Peyer's patch (tissue), 4 donors: ENCODE measurements at regions not wholly inside any gene's neighbourhood (a gene's known extent, or its start where the extent isn't known, plus 50 kb on each side); places are given as distances from the start of the nearest gene placed in this dataset.

Experiments used
- CTCF ChIP-seq, 6 experiments: fragments of 450-650 bp in 4 of 6; fragments of 200-600 bp in 2 of 6; sonication (generic) in 1 of 6; IDR thresholded peaks; one replicate each; pipeline ENCODE4 v1.5.1; 2017 to 2019; ENCODE audit warnings: antibody characterized with exemption in 6 of 6, mild to moderate bottlenecking in 3 of 6, moderate library complexity in 1 of 6
- POLR2A ChIP-seq, 2 donors: fragments of 450-650 bp; IDR thresholded peaks; one replicate each; pipeline ENCODE4 v1.5.1; 2017; ENCODE audit warnings: antibody characterized with exemption in 2 of 2, mild to moderate bottlenecking in 2 of 2, moderate library complexity in 2 of 2

GRCh38 chr13:85638265-85638664 is 161.0 kb downstream of the SLITRK6 start:
- TF ChIP-seq CTCF (IDR thresholded peaks at IDR 0.05) (no peak), POLR2A (IDR thresholded peaks at IDR 0.05) (no peak)
